DMS79 (cell line): ENCODE measurements at regions not wholly inside any gene's neighbourhood (a gene's known extent, or its start where the extent isn't known, plus 50 kb on each side); places are given as distances from the start of the nearest gene placed in this dataset.
A peak's percentile ranks its signal among the peaks of the same experiment; 100 is the strongest.

Experiments used
- DNase-seq: peaks from one replicate; lab custom pipeline; 2025; lab: John Stamatoyannopoulos, UW

DNA sequence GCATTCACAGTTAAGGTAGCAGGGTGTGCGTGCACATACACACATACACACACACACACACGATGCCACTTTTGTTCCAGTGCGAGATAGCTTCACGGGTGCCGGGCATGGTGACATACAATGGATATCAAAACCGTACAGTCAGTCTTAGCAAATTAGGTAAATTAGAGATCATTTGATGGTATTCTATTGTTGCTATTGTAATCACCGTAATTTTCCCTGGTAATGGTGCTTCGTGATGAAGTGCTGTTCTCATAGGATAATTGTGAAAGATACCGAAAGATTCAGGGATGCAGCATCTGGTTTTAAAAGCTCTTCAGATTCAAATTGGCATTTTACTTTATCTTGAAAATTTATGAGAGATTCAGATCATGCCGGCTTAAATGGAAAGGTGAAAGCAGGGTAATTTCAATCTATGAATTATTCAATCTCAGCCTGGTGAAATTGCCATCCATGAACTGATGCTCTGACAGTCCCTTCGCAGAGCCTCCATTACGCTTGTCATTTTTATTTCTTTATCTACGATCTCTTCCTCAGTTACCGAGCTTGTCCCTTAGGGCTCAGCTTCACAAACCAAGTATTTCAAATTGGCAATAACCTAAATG is 71.3 kb upstream of the SOX4 start:
- no peak for DNase-seq

DNA sequence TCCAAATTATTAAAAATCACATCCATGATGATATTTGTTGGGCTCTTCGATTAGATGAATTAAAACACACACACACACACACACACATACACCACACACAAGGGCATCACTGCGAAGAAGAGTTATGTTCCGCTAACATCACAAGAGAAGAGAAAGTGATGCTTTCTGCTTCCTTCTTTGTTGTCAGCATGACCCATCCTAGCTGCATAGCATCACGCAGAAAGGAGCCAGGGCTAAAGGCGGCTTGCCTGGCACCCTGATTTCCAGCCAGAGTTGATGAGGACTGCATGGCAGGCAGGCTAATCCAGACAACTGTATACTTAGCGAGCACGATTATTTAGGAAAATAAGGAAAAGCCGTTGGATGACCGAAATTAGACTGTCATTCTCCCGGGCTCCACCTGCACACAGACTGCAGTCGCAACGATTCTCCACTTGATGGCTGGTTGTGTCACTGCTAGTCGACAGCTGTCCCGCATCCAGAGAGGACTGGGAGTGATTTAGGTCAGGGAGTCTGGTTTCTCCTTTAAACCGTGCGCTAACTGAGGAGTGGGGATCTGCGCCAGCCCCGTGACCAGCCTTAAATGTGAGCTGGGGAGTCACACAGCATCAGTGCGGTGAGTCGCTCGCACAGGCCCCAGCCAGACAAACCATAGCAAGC is 70.6 kb upstream of the SOX4 start:
- DNase-seq, result peak; percentile 56

DNA sequence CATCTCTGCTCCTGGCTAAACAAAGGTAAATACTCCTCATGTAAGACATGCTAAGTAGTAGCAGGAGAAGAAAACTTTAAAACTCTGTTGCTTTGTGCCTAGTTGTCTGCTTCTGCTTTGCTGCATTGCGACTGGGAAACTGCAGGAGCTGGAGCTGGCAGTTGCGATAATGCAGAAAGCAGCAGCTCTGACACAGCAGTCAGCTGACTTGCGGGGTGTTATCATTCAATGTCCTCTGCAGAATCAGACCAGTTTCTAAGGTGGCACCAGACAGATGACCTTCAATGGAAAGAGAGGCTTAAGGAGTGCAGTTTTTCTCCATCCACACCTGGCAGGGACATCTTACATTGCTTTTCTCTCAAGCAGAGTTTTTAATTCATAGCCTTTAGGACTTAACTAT is 69.9 kb upstream of the SOX4 start:
- peak; percentile 63 for DNase-seq

DNA sequence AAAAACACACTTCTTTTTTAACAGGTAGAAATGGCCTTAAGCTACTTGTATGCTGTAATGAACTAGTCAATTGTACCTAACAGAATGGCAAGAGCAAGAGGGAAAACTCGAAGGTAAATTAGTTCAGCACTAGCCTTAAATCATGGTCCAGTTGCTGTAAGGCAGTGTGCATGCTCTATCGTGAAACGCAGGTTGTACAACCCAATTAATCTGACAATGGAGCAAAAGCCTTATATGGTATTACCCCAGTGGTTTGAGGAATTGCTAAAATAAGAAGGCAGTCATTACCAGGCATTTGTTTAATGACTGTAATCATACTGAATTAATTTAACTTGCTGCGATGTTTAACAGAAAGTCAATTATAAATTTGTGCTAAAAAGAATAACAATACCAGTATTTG is 69.3 kb upstream of the SOX4 start:
- DNase-seq, result peak; percentile 91

DNA sequence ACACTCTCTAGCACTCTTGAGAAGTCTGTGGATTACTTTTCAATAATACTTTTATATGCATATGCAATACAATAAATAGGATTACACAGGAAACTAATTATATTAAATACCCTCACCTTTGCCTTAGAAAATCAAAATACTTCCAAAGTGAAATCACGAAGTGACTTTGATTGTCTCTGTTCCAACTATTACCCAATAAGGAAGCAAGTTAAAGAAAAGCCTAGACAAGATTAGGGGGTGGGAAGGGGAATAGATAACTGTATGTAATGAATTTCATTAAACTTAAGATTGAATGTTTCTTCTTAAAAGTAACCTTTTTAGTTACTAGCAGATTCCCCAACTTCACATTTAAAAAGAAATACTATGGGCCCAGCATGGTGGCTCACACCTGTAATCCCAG is 66.6 kb upstream of the SOX4 start:
- DNase-seq, result no peak

DNA sequence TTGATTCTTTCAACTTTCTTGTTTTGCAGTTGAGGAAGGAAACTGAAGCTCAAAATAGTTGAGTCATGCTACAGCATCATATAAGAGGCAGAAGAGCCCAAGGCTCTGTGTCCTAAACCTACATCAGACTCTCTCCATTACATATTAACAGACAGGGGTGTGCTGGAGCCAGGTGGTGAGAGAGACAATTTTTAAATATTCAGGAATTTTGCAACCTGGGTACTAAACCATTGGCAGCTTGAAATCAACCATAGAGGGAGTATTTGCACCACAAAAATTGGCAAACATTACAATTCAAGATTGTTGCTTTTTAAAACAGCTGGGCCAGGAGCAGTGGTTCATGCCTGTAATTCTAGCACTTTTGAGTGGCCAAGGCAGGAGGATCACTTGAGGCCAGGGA is 65.8 kb upstream of the SOX4 start:
- DNase-seq, result no peak

DNA sequence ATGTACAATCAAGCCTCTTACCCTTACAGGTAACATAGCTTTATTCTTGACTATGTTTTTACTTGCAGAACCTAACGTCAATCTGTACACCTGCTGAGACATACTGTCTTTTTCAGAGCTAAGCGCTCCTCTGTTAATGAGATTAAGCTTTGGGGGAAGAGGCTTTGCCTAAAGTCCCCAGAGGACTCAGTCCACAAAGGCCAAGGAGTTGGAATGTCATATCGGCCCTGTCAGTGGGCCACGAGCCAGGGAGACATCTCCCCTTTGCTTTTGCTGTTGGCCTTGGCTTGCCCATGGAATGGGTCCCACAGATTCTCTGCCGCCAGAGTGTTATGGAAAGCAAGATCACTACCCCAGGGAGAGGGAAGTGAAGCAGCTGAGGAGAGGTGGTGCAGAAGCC is 64.1 kb upstream of the SOX4 start:
- DNase-seq, result no peak

DNA sequence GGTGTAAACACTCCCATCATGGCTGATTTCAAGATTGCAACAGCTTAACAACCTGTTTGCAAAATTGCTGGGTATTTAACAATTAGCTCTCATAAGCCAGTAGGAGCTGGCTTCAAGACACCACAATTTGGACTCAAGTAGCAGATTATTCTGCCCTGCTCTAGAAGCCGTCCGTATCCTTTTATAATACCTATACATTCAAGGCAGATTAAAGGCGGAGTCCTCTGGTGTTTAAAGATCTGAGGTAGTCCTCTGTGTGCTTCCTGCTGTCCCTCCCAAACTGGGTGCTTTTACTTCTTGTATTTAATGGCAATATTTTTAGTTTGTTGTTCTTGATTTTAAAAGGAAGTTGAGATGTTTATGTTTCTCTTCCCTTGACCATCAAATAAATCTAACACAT is 62.2 kb upstream of the SOX4 start:
- DNase-seq, result no peak

DNA sequence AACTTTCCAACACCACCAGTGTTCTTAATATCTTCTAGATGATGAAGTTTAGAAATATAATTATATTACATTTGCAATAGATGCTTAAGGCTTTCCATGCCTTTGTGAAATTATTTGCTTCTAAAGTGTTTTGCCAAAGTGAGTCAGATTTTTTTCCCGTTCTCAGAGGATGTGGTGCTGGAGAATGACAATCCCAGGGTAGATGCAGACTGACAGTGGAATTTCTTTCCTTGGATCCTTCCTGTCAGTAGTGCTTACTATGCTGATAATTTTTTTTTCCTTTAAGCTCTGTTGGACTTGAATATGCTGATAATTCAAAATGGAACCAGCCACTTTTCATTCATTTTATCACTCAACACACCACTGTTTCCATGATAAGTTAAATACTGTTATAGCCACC is 59.9 kb upstream of the SOX4 start:
- no peak for DNase-seq

DNA sequence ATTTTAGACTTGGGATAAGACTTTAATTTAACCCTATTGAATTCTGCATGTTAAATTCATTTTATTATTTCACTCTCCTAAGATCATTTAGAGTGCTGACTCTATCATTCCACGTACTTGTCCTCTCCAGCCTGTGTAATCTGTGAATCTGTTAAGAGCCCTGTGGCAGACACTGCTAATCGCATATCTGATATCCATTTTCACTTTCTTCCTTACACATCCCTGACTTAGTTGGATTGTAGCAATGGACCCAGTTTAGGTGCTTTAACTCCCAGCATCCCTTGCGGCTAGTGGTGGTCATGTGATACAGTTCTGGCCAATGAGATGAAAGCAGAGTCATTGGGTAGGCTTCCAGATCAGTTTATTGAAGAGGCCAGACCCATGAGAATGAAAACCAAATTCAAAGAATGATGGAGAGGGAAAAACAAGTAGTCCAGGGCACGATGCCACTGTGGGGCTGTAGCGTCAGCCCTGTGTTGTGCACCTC is 57.2 kb upstream of the SOX4 start:
- DNase-seq, result no peak

DNA sequence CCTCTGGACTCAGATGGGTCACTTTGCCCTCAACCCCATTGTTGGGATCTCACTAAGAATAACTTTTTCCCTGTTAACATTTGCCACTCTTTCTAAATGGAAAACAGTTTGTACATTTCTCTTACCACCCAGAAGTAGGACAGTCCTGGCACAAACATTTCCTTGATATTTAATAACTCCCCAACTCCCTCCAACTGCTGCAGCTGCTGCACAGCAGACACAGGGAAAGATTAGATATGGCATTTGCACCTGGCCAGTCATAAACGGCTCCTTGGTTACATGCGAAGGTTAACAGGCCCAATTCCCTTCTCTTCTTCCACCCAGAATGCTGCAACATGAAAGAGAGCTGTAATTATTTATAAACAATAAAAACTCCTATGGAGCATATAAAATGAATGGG is 55.9 kb upstream of the SOX4 start:
- no peak for DNase-seq

DNA sequence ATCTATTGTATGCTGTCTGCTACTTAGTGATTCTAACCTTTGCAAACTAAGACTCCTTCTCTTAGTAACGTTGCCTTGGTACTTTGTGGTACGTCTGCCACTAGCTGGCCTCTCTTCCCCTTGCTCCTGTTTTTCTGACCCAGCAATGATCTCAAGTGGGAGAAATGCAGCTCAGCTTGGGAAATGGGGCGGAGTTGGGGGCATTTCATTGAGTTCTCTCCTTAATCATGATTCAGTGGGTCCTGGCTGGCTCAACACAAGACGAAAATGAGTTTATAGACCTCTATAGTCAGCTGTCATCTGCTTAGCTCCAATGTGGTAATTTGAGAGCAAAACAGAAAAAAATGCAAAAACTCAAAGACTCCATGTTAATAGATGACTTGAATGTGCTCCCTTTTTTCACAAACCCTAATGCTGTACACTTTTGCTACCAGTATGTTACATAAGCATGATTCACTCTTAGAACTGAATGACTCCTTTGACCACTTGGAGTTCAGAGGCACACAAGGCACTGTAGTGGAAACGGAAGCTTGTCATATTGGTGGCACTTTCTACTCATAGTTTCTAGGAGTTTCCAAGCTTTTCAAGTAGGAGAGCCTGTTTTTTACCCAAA is 55.3 kb upstream of the SOX4 start:
- no peak for DNase-seq

DNA sequence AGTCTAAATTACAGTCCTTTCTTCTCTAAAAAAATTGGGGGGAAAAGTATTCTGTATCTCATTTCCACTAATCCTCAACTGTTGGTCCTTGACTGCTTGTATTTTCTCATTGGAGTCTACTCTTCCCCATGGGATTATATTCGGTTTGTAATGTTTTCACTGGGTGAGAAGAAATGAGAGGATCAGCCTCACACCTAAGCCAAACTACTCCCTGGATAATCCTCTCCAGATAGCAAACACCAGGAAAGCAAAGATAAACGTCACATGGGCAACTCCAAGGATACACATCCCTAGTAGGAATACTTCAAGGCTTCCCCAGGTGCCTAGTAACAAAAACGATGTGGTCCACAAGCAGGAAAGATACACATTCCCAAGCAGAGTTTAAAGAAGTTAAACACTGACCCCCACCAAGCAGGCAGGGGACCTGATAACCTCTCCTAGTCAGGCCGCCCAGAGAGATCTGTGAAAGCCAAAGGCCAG is 53.9 kb upstream of the SOX4 start:
- DNase-seq, result no peak
